Neural cell (in vitro differentiated cells): ENCODE measurements at regions not wholly inside any gene's neighbourhood (a gene's known extent, or its start where the extent isn't known, plus 50 kb on each side); places are given as distances from the start of the nearest gene placed in this dataset.

Experiments used
- H2AFZ ChIP-seq: fragments of 200-600, 300-800 bp; sonication (generic), shearing (Covaris generic); 2 replicates; pipeline ENCODE4 v1.6.0; 2014; ENCODE audit warnings: low read depth, mild to moderate bottlenecking, antibody characterized with exemption, low read length, moderate library complexity
- H3F3A ChIP-seq: fragments of 200-600 bp; shearing (Covaris generic); 2 replicates; pipeline ENCODE4 v1.6.1; 2016; ENCODE audit warnings: mild to moderate bottlenecking, moderate library complexity, mixed read lengths, antibody characterized with exemption, low read length; ENCODE audit not compliant: insufficient read depth, poor library complexity, severe bottlenecking
- H3K27ac ChIP-seq: fragments of 200-600, 300-800 bp; sonication (generic), shearing (Covaris generic); 2 replicates; pipeline ENCODE4 v1.5.1; 2014; ENCODE audit warnings: mild to moderate bottlenecking, low read length, moderate library complexity
- H3K27me3 ChIP-seq: fragments of 300-800, 200-600 bp; sonication (generic), shearing (Covaris generic); 2 replicates; pipeline ENCODE4 v1.6.0; 2014; ENCODE audit warnings: mild to moderate bottlenecking, low read depth, low read length, moderate library complexity; ENCODE audit not compliant: insufficient read depth
- H3K36me3 ChIP-seq: fragments of 300-800, 200-600 bp; sonication (generic), shearing (Covaris generic); 2 replicates; pipeline ENCODE4 v1.5.1; 2014; ENCODE audit warnings: mild to moderate bottlenecking, antibody characterized with exemption, low read length, moderate library complexity; ENCODE audit not compliant: insufficient read depth
- H3K4me2 ChIP-seq: fragments of 300-800, 200-600 bp; sonication (generic), shearing (Covaris generic); 2 replicates; pipeline ENCODE4 v1.6.0; 2014; ENCODE audit warnings: mild to moderate bottlenecking, low read length
- H3K4me3 ChIP-seq: fragments of 300-800, 200-600 bp; sonication (generic), shearing (Covaris generic); 2 replicates; pipeline ENCODE4 v1.5.1; 2014; ENCODE audit warnings: mild to moderate bottlenecking, low read length, moderate library complexity
- H3K79me2 ChIP-seq: fragments of 200-600 bp; shearing (Covaris generic); replicated peaks from 2 replicates; pipeline ENCODE4 v1.6.0; 2014; ENCODE audit warnings: mild to moderate bottlenecking, low read length, moderate library complexity; ENCODE audit not compliant: insufficient read depth
- H3K9ac ChIP-seq: fragments of 300-800, 200-600 bp; sonication (generic), shearing (Covaris generic); 2 replicates; pipeline ENCODE4 v1.6.1; 2016; ENCODE audit warnings: mild to moderate bottlenecking, low read length, mixed read lengths
- H3K9me2 ChIP-seq: fragments of 200-600 bp; shearing (Covaris generic); 2 replicates; pipeline ENCODE4 v1.6.1; 2016; ENCODE audit warnings: mild to moderate bottlenecking, low read length, mixed read lengths; ENCODE audit not compliant: insufficient read depth
- H3K9me3 ChIP-seq: fragments of 200-600, 300-800 bp; sonication (generic), shearing (Covaris generic); 2 replicates; pipeline ENCODE4 v1.6.1; 2016; ENCODE audit warnings: mild to moderate bottlenecking, mixed run types, low read length, moderate library complexity, mixed read lengths
- H4K20me1 ChIP-seq: fragments of 200-600 bp; shearing (Covaris generic); 2 replicates; pipeline ENCODE4 v1.6.1; 2016; ENCODE audit warnings: mild to moderate bottlenecking, mixed run types; ENCODE audit not compliant: insufficient read depth
- CTCF ChIP-seq: fragments of 450-650 bp; IDR thresholded peaks from 2 replicates; pipeline ENCODE4 v1.5.1; 2014; ENCODE audit warnings: antibody characterized with exemption, mild to moderate bottlenecking, moderate library complexity; ENCODE audit not compliant: poor library complexity, severe bottlenecking
- EP300 ChIP-seq: fragments of 450-650 bp; conservative IDR thresholded peaks from 2 replicates; pipeline ENCODE4 v1.6.1; 2014; ENCODE audit warnings: antibody characterized with exemption, mild to moderate bottlenecking, moderate library complexity; ENCODE audit not compliant: poor library complexity, severe bottlenecking
- EZH2 ChIP-seq: fragments of 200-600, 300-800 bp; shearing (Covaris generic), sonication (generic); IDR thresholded peaks from 2 replicates; pipeline ENCODE4 v1.6.1; 2014; ENCODE audit warnings: antibody characterized with exemption, low read length, borderline replicate concordance, mild to moderate bottlenecking; ENCODE audit not compliant: insufficient read depth, poor library complexity, severe bottlenecking
- MXI1 ChIP-seq: fragments of 450-650 bp; conservative IDR thresholded peaks from 2 replicates; pipeline ENCODE4 v1.6.1; 2014; ENCODE audit warnings: antibody characterized with exemption, mild to moderate bottlenecking; ENCODE audit not compliant: poor library complexity, severe bottlenecking
- POLR2AphosphoS5 ChIP-seq: IDR thresholded peaks from 2 replicates; pipeline ENCODE4 v1.6.1; 2012
- RAD21 ChIP-seq: fragments of 450-650 bp; conservative IDR thresholded peaks from 2 replicates; pipeline ENCODE4 v1.6.1; 2014; ENCODE audit warnings: antibody characterized with exemption, mild to moderate bottlenecking, moderate library complexity
- REST ChIP-seq: IDR thresholded peaks from 2 replicates; pipeline ENCODE4 v1.6.1; 2012; ENCODE audit warnings: borderline replicate concordance
- SMC3 ChIP-seq: fragments of 450-650 bp; conservative IDR thresholded peaks from 2 replicates; pipeline ENCODE4 v1.6.1; 2014; ENCODE audit warnings: antibody characterized with exemption, mild to moderate bottlenecking, moderate library complexity; ENCODE audit not compliant: poor library complexity
- TAF1 ChIP-seq: IDR thresholded peaks from 2 replicates; pipeline ENCODE4 v1.6.1; 2012; ENCODE audit warnings: low read depth

DNA sequence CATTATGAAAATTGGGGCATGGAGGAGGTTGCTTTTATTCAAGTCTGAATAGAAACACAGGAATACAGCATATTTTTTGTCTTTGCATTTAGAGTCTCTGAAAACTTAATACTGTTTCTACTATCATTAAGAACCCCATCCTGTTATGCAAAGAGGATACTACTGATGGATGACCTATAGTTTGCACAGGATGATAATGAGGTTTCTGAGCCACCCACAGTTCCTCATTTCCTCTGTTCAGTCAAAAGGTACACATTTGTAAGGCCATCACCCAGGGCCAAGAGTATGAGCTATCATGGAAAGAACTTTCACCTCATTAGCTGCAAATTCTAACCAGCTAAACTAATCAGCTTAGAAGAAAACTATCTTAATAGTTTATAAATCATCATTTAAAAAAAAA lies 213.0 kb upstream of the CHRM2 start:
- Histone ChIP-seq H3K9ac (no peak overlapping the region), H3K9me3 (no peaks in the 10 kb centered on the region), H3K4me2 (no peak overlapping the region), H3K4me3 (no peak overlapping the region), H3F3A (no peaks in the 10 kb centered on the region), H2AFZ (no peak overlapping the region), H4K20me1 (no peaks in the 10 kb centered on the region), H3K79me2 (no peaks in the 10 kb centered on the region), H3K9me2 (no peaks in the 10 kb centered on the region), H3K36me3 (no peaks in the 10 kb centered on the region), H3K27ac (no peak overlapping the region), H3K27me3 (no peaks in the 10 kb centered on the region)
- TF ChIP-seq EP300 (no peak), EZH2 (no peak), SMC3 (no peak), TAF1 (no peak), MXI1 (no peak), RAD21 (no peak), POLR2AphosphoS5 (no peak), CTCF (no peak), REST (no peak)

GRCh38 chr7:136654406-136654805 lies 214.0 kb upstream of the CHRM2 start:
- Histone ChIP-seq H3K9me3 (no peaks in the 10 kb centered on the region), H3K4me2 (no peak overlapping the region), H3K4me3 (no peak overlapping the region), H4K20me1 (no peaks in the 10 kb centered on the region), H2AFZ (no peak overlapping the region), H3F3A (no peaks in the 10 kb centered on the region), H3K27me3 (no peaks in the 10 kb centered on the region), H3K36me3 (no peaks in the 10 kb centered on the region), H3K79me2 (no peaks in the 10 kb centered on the region), H3K9ac (no peak overlapping the region), H3K9me2 (no peaks in the 10 kb centered on the region), H3K27ac (no peak overlapping the region)
- no peak for TF ChIP-seq EZH2
- no peak for TF ChIP-seq RAD21
- no peak for TF ChIP-seq POLR2AphosphoS5
- TF ChIP-seq EP300 = no peak
- no peak for TF ChIP-seq CTCF
- TF ChIP-seq TAF1 = no peak
- TF ChIP-seq MXI1 = no peak
- no peak for TF ChIP-seq SMC3
- no peak for TF ChIP-seq REST
